GM12864 (cell line): ENCODE measurements at regions not wholly inside any gene's neighbourhood (a gene's known extent, or its start where the extent isn't known, plus 50 kb on each side); places are given as distances from the start of the nearest gene placed in this dataset.

ENCODE experiments used
- DNase-seq: peaks from one replicate; pipeline ENCODE4 v3.0.0-alpha.2; 2011; ENCODE audit warnings: low read depth
- H3K4me3 ChIP-seq: 2 replicates; pipeline ENCODE4 v1.5.1; 2011; ENCODE audit warnings: mild to moderate bottlenecking, low read depth, low read length, control low read depth
- TF ChIP-seq, protein P1 (sequence below): IDR thresholded peaks from 2 replicates; pipeline ENCODE4 v1.5.1; 2011; ENCODE audit warnings: low read depth, mild to moderate bottlenecking, moderate library complexity, low read length, control low read depth, inconsistent platforms; ENCODE audit errors: missing control alignments

DNA sequence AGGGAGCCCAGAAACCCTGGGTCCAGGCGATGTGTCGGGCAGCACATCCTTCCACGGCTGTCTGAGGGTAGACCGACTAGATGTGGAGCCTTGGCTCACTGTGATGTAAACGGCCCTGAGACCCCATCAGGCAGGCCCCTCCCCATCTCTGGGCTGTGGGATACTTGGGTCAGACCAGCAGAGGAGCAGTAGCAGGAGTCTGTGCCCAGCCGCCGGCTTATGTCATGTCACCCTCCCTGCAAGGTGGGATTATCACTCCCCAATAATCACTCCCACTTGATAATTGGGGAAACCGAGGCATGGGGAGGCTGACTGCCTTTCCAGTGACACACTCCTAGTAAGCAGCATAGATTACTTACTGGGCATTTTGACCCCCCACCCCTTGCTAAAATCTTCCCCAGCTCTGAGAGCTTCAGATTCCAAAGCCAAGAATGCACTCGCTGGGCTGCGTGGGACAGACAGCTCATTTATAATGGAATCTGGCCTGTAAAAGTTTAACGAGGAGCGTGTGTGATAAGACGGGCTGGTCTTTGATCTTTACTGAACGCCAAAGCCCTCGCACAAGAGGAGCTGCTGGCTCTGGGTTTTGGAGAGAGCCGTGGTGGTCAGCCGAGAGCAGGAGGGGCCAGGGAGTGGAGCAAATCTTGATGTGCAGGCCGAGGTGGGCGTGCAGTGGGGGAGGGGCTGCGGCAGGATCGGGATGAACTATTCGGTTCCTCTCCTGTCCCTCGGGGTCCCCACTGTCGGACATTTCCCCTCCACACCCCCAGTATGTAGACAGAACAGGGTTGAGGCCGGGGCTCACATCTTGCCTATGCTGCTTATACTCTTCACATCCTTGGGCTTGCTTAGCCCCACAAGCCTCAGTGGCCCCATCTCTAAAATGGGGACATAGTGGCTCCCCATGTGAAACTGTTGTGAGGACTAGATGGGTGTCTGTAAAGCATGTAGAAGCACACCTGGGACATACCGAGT lies 200.0 kb downstream of the GLI2 start:
- no peak for DNase-seq
- H3K4me3 ChIP-seq, result no peak overlapping the region
- TF ChIP-seq, protein P1, sequence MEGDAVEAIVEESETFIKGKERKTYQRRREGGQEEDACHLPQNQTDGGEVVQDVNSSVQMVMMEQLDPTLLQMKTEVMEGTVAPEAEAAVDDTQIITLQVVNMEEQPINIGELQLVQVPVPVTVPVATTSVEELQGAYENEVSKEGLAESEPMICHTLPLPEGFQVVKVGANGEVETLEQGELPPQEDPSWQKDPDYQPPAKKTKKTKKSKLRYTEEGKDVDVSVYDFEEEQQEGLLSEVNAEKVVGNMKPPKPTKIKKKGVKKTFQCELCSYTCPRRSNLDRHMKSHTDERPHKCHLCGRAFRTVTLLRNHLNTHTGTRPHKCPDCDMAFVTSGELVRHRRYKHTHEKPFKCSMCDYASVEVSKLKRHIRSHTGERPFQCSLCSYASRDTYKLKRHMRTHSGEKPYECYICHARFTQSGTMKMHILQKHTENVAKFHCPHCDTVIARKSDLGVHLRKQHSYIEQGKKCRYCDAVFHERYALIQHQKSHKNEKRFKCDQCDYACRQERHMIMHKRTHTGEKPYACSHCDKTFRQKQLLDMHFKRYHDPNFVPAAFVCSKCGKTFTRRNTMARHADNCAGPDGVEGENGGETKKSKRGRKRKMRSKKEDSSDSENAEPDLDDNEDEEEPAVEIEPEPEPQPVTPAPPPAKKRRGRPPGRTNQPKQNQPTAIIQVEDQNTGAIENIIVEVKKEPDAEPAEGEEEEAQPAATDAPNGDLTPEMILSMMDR, result no peak

- no peak for DNase-seq
- H3K4me3 ChIP-seq, result no peak overlapping the region
- TF ChIP-seq, protein P1, result no peak
Measured at GRCh38 chr2:120936476-120937334, 201.0 kb downstream of the GLI2 start.

DNA sequence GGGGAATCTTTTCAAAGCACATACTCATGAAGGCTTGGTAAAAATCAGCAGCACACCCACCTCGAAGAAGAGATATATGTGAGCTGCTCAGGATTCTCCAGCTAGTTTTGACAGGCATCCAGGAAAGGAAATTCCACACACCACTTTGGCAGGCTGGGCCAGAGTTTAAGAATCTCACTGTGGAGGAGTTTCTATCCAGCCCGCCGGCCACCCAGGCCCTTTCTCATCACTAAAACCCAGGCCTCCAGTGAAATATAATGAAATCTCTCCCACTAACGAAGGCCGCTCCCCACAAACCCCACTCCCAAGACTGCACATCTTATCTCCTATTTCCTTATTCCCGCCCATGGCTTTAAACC lies 202.0 kb downstream of the GLI2 start:
- no peak overlapping the region for H3K4me3 ChIP-seq
- DNase-seq, result no peak
- TF ChIP-seq, protein P1, result no peak

- H3K4me3 ChIP-seq, result no peak overlapping the region
- DNase-seq, result no peak
- TF ChIP-seq, protein P1, result no peak
Measured at GRCh38 chr2:120938045-120938771, 202.5 kb downstream of the GLI2 start.

DNA sequence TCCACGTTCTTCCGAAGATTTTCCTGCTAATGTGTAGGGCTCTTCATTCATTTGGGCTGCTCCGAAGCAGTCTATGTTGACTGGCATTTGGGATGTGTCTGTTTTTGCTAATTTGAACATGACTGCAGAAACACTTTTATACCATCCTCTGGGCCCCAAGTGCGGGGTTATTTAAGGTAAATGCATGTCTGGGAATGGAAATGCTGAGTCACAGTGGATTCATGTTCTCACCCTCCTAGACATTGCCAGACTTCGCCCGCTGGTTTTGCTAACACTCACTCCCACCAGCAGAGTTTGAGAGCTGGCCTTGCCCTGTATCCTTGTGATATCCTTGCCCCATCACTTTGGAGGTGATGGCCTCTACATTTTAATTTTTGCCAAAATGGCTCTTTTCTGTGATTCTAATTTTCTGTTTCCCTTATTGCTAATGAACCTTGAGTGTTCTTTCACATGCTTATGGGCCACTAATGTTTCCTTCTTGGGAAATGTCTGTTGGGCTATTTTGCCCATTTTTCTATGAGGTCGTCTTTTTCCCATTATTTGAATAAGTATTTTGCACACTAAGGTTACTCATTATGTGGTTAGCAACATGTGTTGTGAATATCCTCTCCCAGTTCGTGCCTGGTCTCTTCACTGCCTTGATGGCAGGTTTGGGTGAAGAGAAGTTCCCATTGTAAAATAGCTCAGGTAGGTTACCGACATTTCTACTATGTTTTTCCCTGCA lies 204.1 kb downstream of the GLI2 start:
- H3K4me3 ChIP-seq, result no peak overlapping the region
- no peak for DNase-seq
- TF ChIP-seq, protein P1, result no peak

- TF ChIP-seq, protein P1, result no peak
Measured at GRCh38 chr2:120940319-120940696, 204.6 kb downstream of the GLI2 start.

More at GRCh38 chr2:120940319-120940696, 204.6 kb downstream of the GLI2 start:
- no peak for DNase-seq
- H3K4me3 ChIP-seq, result no peak overlapping the region
